Ectodermal cell (in vitro differentiated cells): ENCODE measurements at regions not wholly inside any gene's neighbourhood (a gene's known extent, or its start where the extent isn't known, plus 50 kb on each side); places are given as distances from the start of the nearest gene placed in this dataset.

Source experiments
- H3K27ac ChIP-seq: 2 replicates; pipeline ENCODE4 v1.7.0; 2013; ENCODE audit warnings: mild to moderate bottlenecking, low read depth, low read length; ENCODE audit not compliant: insufficient read depth, poor library complexity, severe bottlenecking
- H3K27me3 ChIP-seq: 2 replicates; pipeline ENCODE4 v1.7.0; 2013; ENCODE audit warnings: mild to moderate bottlenecking, low read length; ENCODE audit not compliant: insufficient read depth, control insufficient read depth, poor library complexity, severe bottlenecking
- H3K36me3 ChIP-seq: one replicate; pipeline ENCODE4 v1.7.0; 2013; ENCODE audit warnings: low read length; ENCODE audit not compliant: control insufficient read depth, insufficient read depth
- H3K4me1 ChIP-seq: one replicate; pipeline ENCODE4 v1.7.0; 2013; ENCODE audit warnings: low read length; ENCODE audit not compliant: control insufficient read depth, insufficient read depth
- H3K4me3 ChIP-seq: 2 replicates; pipeline ENCODE4 v1.7.0; 2013; ENCODE audit warnings: low read depth, low read length, control low read depth; ENCODE audit not compliant: insufficient read depth
- H3K9me3 ChIP-seq: 2 replicates; pipeline ENCODE4 v1.7.0; 2013; ENCODE audit warnings: mild to moderate bottlenecking, low read length, moderate library complexity; ENCODE audit not compliant: control insufficient read depth
- WGBS, 2 experiments: methylation state at CpG; one replicate each; pipeline ENCODE4 v1.1.7; 2013; ENCODE audit warnings: missing lambda C conversion rate in 2 of 2; 5-methylcytosine and 5-hydroxymethylcytosine counted together

DNA sequence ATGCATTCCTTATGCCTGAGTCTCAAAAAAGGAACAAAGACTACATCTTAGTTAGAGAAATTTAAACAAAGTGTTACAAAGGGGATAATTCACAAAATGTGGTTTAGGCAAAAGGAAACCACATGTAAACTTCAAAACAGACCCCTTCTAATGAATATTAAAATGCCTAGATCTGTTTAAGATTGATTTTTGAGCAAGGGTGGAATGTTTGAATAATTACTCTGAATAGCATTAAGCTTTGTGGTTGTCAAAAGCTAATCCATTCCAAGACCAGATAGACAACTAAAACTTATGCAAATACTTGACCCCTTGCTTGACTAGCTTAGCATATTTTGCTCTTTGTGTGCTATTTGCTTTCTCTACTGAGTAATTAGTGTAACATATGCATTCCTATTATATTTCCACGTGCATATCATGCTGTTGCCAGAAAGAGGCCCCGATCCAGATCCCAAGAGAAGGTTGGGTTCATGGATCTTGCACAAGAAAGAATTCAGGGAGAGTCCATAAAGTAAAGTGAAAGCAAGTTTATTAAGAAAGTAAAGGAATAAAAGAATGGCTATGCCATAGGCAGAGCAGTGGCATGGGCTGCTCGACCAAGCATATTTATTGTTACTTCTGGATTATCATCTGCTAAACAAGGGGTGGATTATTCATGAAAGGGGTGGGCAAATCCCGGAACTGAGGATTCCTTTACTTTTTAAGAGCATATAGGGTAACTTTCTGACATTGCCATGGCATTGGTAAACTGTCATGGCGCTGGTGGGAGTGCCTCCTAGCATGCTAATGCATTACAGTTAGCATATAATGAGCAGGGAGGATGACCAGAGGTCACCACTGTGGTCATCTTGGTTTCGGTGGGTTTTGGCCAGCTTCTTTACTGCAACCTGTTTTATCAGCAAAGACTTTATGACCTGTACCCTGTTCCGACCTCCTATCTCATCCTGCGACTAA lies 1193.4 kb upstream of the EYS start:
- WGBS, 2 experiments, result 88% methylated on average over 8 of the region's 8 CpGs
- H3K4me3 ChIP-seq, result no peak overlapping the region
- no peak overlapping the region for H3K27ac ChIP-seq
- no peaks in the 10 kb centered on the region for H3K27me3 ChIP-seq
- H3K4me1 ChIP-seq, result no peaks in the 10 kb centered on the region
- H3K36me3 ChIP-seq, result no peaks in the 10 kb centered on the region
- H3K9me3 ChIP-seq, result peaks cover 2% of the 10 kb centered on the region

DNA sequence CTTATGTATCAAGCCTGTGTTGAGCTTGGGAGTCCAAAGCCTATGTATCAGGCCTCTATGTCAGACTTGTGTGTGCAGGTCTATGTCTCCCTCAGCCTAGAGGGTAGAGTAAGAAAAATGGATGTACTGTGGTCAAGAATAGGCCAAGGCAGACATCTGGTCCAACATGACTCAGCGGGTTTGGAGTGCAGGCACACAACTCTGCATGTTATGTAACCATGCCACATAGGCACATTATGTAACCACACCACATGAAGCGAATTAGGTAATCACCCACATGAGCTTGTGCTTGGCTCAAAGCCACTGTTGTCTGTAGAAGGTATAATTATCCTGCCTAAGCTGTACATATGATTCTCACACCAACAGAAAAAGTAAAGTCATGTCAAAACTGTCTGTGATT lies 1190.5 kb upstream of the EYS start:
- WGBS, 2 experiments, result 88 to 95% methylated on average over 2 of the region's 2 CpGs
- no peaks in the 10 kb centered on the region for H3K36me3 ChIP-seq
- H3K27ac ChIP-seq, result no peak overlapping the region
- no peaks in the 10 kb centered on the region for H3K27me3 ChIP-seq
- no peak overlapping the region for H3K4me3 ChIP-seq
- peaks cover 2% of the 10 kb centered on the region for H3K9me3 ChIP-seq
- H3K4me1 ChIP-seq, result no peaks in the 10 kb centered on the region

DNA sequence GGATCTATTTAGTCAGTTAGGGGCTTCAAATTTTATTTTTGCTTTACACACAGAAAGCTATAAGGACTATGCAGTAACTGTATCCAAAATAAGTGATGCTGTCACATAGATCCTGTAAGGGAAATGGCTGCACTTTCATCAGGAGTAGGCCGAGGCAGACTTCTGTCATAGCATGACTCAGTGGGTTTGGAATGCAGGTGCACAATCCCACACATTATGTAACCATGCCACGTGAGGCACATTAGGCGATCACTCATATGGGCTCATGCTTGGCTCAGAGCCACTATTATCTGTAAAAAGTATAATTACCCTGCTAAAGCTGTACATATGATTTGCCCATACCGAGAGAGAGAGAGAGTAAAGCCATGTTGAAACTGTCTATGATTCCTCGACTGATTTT lies 1189.4 kb upstream of the EYS start:
- Histone ChIP-seq H3K27me3 (no peaks in the 10 kb centered on the region), H3K27ac (no peak overlapping the region), H3K4me1 (no peaks in the 10 kb centered on the region), H3K36me3 (no peaks in the 10 kb centered on the region), H3K9me3 (peaks cover 2% of the 10 kb centered on the region), H3K4me3 (no peak overlapping the region)
- 93 to 95% methylated on average over 5 of the region's 5 CpGs for WGBS, 2 experiments

DNA sequence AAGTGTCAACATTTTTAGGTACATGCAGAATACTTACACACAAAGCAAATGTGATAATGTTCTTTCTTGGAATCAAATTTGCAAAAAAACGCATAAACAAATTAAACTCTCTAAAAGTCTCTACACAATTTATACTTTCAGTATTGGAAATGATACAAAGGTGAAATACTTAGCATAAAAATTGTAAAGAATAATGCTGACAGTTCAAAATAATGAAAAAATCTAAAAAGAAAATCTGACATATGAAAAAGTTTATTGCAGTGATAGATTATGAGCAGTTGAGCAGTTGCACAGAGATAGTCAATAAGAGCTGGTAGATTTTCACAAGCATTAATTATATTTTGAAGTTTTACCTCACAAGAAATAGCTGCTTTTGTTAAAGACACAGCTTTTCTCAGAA lies 1176.4 kb upstream of the EYS start:
- Histone ChIP-seq H3K36me3 (peaks cover 2% of the 10 kb centered on the region), H3K27me3 (no peaks in the 10 kb centered on the region), H3K4me1 (no peaks in the 10 kb centered on the region), H3K27ac (no peak overlapping the region), H3K4me3 (no peak overlapping the region), H3K9me3 (no peaks in the 10 kb centered on the region)
- WGBS, 2 experiments, result no CpG with 5 or more reads among the region's 1 CpG

DNA sequence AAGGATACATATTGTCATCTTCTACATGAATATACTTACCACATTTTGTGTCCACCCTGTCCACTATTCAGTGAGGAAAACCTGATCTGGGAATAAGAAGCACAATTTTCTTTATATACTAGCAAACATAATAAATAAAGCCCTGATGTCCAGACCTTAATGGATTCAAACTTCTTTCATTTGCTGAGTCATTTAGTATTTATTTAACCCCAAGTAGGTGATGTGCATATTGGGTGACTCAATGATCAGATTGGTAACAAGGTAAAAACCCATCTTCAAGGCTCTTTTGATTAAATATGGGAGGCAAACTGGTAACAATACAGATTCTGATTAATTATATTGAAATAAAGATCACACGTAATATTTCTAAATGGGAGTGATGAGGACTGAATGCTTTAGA lies 1159.8 kb upstream of the EYS start:
- no peaks in the 10 kb centered on the region for H3K36me3 ChIP-seq
- H3K9me3 ChIP-seq, result no peaks in the 10 kb centered on the region
- no peak overlapping the region for H3K27ac ChIP-seq
- no peaks in the 10 kb centered on the region for H3K4me1 ChIP-seq
- H3K4me3 ChIP-seq, result no peak overlapping the region
- WGBS, 2 experiments, result no CpG with 5 or more reads among the region's 1 CpG
- no peaks in the 10 kb centered on the region for H3K27me3 ChIP-seq

DNA sequence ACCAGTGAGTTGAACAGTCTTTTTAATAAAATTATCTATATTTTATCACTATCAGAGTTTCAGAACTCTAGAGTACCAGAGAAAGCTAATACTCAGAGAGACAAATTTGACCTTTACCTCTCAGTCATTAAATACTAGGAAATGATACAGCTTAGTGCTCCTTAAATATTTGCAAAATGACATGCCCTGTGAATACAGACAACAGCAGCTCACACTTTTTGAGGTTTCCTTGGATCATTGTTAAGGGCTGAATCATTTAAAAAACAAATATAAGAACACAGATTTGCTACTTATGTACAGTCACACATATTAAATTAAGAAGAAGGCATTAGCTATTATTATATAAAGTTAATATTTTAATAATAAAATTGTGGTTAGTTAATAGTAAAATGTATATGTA lies 1158.7 kb upstream of the EYS start:
- Histone ChIP-seq H3K4me1 (no peaks in the 10 kb centered on the region), H3K27ac (no peak overlapping the region), H3K9me3 (no peaks in the 10 kb centered on the region), H3K4me3 (no peak overlapping the region), H3K27me3 (no peaks in the 10 kb centered on the region), H3K36me3 (no peaks in the 10 kb centered on the region)

DNA sequence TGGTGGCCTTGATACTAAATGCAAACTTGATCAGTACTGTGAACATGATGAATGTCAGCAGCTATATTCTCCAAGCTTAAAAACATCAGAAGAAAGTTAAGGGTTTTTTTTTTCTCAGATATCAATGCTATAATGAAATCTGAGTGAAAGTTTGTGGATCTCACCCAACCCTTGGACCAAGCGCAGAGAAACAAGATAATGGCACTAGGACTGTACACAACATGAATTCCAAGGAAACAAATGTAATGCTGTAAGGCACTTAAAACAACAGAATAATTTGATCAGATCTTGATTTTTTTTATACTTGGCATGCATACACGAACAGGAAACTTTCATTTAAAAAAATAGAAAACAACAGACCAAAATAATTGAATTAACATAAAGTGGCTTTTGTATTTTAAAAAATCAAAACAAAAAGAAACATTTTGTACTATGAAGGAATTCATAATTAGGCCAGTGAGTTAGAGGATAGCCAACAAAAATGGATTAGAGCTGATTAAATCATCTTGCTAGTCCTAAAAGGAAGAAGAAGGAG lies 1154.0 kb upstream of the EYS start:
- H3K9me3 ChIP-seq, result no peaks in the 10 kb centered on the region
- H3K4me3 ChIP-seq, result no peak overlapping the region
- H3K27ac ChIP-seq, result no peak overlapping the region
- H3K27me3 ChIP-seq, result no peaks in the 10 kb centered on the region
- 89% methylated on average over 2 of the region's 2 CpGs; no CpG with 5 or more reads in 1 of the 2 experiments for WGBS, 2 experiments
- no peaks in the 10 kb centered on the region for H3K4me1 ChIP-seq
- H3K36me3 ChIP-seq, result no peaks in the 10 kb centered on the region

DNA sequence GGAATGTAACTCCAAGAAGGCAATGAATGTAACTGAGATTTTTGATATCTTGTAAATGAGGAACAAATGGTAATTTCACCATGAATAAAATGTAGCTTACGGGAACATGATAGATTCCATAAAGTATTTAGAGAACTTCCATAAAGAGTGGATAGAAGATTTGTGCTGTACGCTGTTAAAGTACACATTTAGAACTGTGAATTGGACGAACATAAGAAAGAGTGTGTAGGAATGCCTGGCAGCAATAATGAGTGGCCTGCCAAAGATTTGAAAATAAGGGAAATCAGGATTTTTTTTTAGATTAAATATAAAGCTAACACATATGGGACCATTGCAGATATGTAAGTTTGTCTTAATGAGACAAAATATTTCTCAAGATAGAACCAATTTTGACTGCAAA lies 1153.3 kb upstream of the EYS start:
- H3K4me1 ChIP-seq, result no peaks in the 10 kb centered on the region
- H3K4me3 ChIP-seq, result no peak overlapping the region
- 97 to 98% methylated on average over 3 of the region's 3 CpGs for WGBS, 2 experiments
- no peaks in the 10 kb centered on the region for H3K27me3 ChIP-seq
- H3K27ac ChIP-seq, result no peak overlapping the region
- no peaks in the 10 kb centered on the region for H3K36me3 ChIP-seq
- no peaks in the 10 kb centered on the region for H3K9me3 ChIP-seq

DNA sequence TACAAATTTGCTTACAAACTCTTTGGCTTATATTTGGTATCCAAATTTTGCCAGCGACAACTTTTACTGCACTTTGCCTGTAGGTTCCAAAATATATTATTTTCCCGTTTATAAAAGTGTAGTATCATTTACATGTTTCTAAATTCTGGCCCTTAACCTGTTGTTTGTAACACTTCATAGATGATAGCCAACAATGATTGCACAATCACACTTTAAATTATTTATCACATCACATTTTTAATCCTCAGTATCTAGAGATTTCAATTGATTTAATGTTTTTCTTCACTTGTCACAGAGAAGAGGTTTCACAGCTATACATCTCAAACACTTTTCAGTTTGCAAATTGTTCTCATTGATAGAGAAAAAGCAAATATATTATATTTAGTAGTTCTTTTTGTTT lies 1151.2 kb upstream of the EYS start:
- no peaks in the 10 kb centered on the region for H3K27me3 ChIP-seq
- WGBS, 2 experiments, result 50% methylated on average over 2 of the region's 2 CpGs; no CpG with 5 or more reads in 1 of the 2 experiments
- no peaks in the 10 kb centered on the region for H3K36me3 ChIP-seq
- no peak overlapping the region for H3K27ac ChIP-seq
- H3K9me3 ChIP-seq, result no peaks in the 10 kb centered on the region
- no peaks in the 10 kb centered on the region for H3K4me1 ChIP-seq
- H3K4me3 ChIP-seq, result no peak overlapping the region

DNA sequence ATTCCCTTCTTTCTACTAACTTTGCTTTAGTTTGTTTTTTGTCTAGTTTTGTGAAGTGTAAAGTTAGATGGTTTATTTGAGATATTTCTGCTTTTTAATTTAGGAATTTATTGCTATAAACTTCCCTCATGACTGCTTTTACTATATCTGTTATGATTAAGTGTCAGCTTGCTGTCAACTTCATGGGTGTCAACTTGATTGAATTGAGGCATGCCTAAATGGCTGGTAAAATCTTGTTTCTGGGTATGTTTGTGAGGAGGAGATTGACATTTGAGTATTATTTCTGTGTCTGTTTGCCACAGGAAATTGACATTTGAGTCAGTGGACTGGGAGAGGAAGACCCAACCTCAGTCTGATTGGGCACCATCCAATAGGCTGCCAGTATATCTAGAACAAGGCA lies 1147.0 kb upstream of the EYS start:
- Histone ChIP-seq H3K27ac (no peak overlapping the region), H3K9me3 (no peaks in the 10 kb centered on the region), H3K4me3 (no peak overlapping the region), H3K4me1 (no peaks in the 10 kb centered on the region), H3K36me3 (no peaks in the 10 kb centered on the region), H3K27me3 (no peaks in the 10 kb centered on the region)
